C4-2B (cell line): ENCODE measurements at regions not wholly inside any gene's neighbourhood (a gene's known extent, or its start where the extent isn't known, plus 50 kb on each side); places are given as distances from the start of the nearest gene placed in this dataset.

Experiments
- H3K27ac ChIP-seq: fragments of 450-650 bp; 2 replicates; pipeline ENCODE4 v1.5.1; 2017
- CTCF ChIP-seq: fragments of 450-650 bp; conservative IDR thresholded peaks from 2 replicates; pipeline ENCODE4 v1.5.1; 2017; ENCODE audit warnings: mild to moderate bottlenecking
- ZFX ChIP-seq: fragments of 450-650 bp; IDR thresholded peaks from 2 replicates; pipeline ENCODE4 v1.6.1; 2017

- no peak overlapping the region for H3K27ac ChIP-seq
- TF ChIP-seq CTCF (no peak), ZFX (no peak)
These were observed 356.3 kb upstream of the CAMK1G start for GRCh38 chr1:209227171-209227570.

- no peak overlapping the region for H3K27ac ChIP-seq
- TF ChIP-seq ZFX (no peak), CTCF (no peak)
These were observed 355.6 kb upstream of the CAMK1G start for GRCh38 chr1:209227941-209228340.

- no peak overlapping the region for H3K27ac ChIP-seq
- TF ChIP-seq CTCF (no peak), ZFX (no peak)
These were observed 353.9 kb upstream of the CAMK1G start for GRCh38 chr1:209229494-209230061.

GRCh38 chr1:209230314-209230713 is 353.2 kb upstream of the CAMK1G start:
- no peak for TF ChIP-seq ZFX
- no peak for TF ChIP-seq CTCF
- H3K27ac ChIP-seq, result no peak overlapping the region

- no peak for TF ChIP-seq ZFX
- TF ChIP-seq CTCF, result no peak
- no peak overlapping the region for H3K27ac ChIP-seq
These were observed 351.9 kb upstream of the CAMK1G start for GRCh38 chr1:209231476-209232156.

- TF ChIP-seq ZFX (no peak), CTCF (no peak)
These were observed 351.3 kb upstream of the CAMK1G start for GRCh38 chr1:209232197-209232596.

GRCh38 chr1:209232759-209233158 is 350.8 kb upstream of the CAMK1G start:
- TF ChIP-seq CTCF (no peak), ZFX (no peak)

More at GRCh38 chr1:209232197-209232596, 351.3 kb upstream of the CAMK1G start:
- H3K27ac ChIP-seq, result no peak overlapping the region

More at GRCh38 chr1:209232759-209233158, 350.8 kb upstream of the CAMK1G start:
- no peak overlapping the region for H3K27ac ChIP-seq
